ENCODE measurements at regions not wholly inside any gene's neighbourhood (a gene's known extent, or its start where the extent isn't known, plus 50 kb on each side); places are given as distances from the start of the nearest gene placed in this dataset.

- TF ChIP-seq POLR2A (IDR thresholded peaks at IDR 0.05) (no peak), CTCF (IDR thresholded peaks at IDR 0.05) (no peak)
Measured at GRCh38 chr2:74768401-74768914, 65.5 kb upstream of the HK2 start.

All from body of pancreas (tissue), 4 donors.